ENCODE measurements at regions not wholly inside any gene's neighbourhood (a gene's known extent, or its start where the extent isn't known, plus 50 kb on each side); places are given as distances from the start of the nearest gene placed in this dataset.

GRCh38 chr3:26963361-26963743 lies 340.8 kb downstream of the LRRC3B start:
- Histone ChIP-seq H3K9ac (ENCODE audit: low read length in 5 of 5) (no peak overlapping the region), H3K9me3 (ENCODE audit: control insufficient read depth in 5 of 5, low read length in 5 of 5) (peaks cover 0 to 11% (median 2%) of the 10 kb centered on the region in 5 donors), H3K36me3 (ENCODE audit: control insufficient read depth in 5 of 5, insufficient read depth in 5 of 5, low read length in 5 of 5) (no peaks in the 10 kb centered on the region), H3K27ac (ENCODE audit: low read depth, low read length) (no peak overlapping the region), H3K4me1 (ENCODE audit: control insufficient read depth in 5 of 5, insufficient read depth in 5 of 5, low read length in 5 of 5) (no peaks in the 10 kb centered on the region), H3K27me3 (ENCODE audit: control insufficient read depth in 5 of 5, insufficient read depth in 4 of 5, low read length in 5 of 5) (no peaks in the 10 kb centered on the region), H3K4me3 (ENCODE audit: low read depth in 1 of 5, low read length in 5 of 5) (no peak overlapping the region)

DNA sequence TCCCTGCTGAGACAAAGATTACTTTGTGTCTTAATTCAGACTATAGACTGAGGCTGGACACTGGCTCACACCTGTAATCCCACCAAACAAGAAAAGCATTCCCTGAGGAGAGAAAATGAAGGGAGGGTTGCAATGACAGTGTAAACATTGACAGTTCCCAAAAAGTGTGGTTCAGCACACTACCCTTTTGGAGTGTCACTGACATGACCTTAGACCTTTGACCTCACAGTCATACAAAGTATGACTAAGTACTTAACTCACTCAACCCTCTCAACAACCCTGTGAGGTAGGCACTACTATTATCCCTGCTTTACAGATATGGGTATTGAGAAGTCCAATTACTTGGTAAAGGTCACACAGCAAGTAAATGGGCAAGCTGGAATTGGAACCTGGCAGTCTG lies 341.7 kb downstream of the LRRC3B start:
- peaks cover 0 to 11% (median under 1%) of the 10 kb centered on the region in 5 donors for H3K9me3 ChIP-seq (ENCODE audit: control insufficient read depth in 5 of 5, low read length in 5 of 5)
- H3K4me1 ChIP-seq (ENCODE audit: control insufficient read depth in 5 of 5, insufficient read depth in 5 of 5, low read length in 5 of 5), result no peaks in the 10 kb centered on the region
- no peak overlapping the region for H3K9ac ChIP-seq (ENCODE audit: low read length in 5 of 5)
- no peak overlapping the region for H3K4me3 ChIP-seq (ENCODE audit: low read depth in 1 of 5, low read length in 5 of 5)
- H3K27me3 ChIP-seq (ENCODE audit: control insufficient read depth in 5 of 5, insufficient read depth in 4 of 5, low read length in 5 of 5), result no peaks in the 10 kb centered on the region
- H3K27ac ChIP-seq (ENCODE audit: low read depth, low read length), result no peak overlapping the region
- no peaks in the 10 kb centered on the region for H3K36me3 ChIP-seq (ENCODE audit: control insufficient read depth in 5 of 5, insufficient read depth in 5 of 5, low read length in 5 of 5)

GRCh38 chr3:26964836-26965235 lies 342.3 kb downstream of the LRRC3B start:
- peaks cover 0 to 11% (median 0%) of the 10 kb centered on the region in 5 donors for H3K9me3 ChIP-seq (ENCODE audit: control insufficient read depth in 5 of 5, low read length in 5 of 5)
- no peak overlapping the region for H3K27ac ChIP-seq (ENCODE audit: low read depth, low read length)
- no peaks in the 10 kb centered on the region for H3K27me3 ChIP-seq (ENCODE audit: control insufficient read depth in 5 of 5, insufficient read depth in 4 of 5, low read length in 5 of 5)
- no peaks in the 10 kb centered on the region for H3K4me1 ChIP-seq (ENCODE audit: control insufficient read depth in 5 of 5, insufficient read depth in 5 of 5, low read length in 5 of 5)
- no peak overlapping the region for H3K4me3 ChIP-seq (ENCODE audit: low read depth in 1 of 5, low read length in 5 of 5)
- no peak overlapping the region for H3K9ac ChIP-seq (ENCODE audit: low read length in 5 of 5)
- no peaks in the 10 kb centered on the region for H3K36me3 ChIP-seq (ENCODE audit: control insufficient read depth in 5 of 5, insufficient read depth in 5 of 5, low read length in 5 of 5)

DNA sequence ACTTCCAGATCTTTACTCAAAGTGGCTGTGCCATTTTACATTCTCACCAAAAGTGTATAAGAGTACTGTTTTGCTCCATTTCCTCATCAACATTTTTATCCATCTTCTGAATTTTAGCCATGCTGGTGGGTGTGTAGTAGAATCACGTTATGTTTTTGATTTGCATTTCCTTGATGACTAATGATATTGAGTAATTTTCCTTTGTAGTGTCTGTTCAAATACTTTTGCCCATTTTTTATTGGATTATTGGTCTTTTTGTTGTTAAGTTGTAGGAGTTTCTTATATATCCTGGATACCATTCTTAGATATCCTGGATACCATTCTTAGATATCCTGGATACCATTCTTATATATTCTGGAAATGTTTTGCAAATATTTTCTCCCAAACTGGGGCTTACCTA lies 344.9 kb downstream of the LRRC3B start:
- peaks cover 0 to 9% (median 0%) of the 10 kb centered on the region in 5 donors for H3K9me3 ChIP-seq (ENCODE audit: control insufficient read depth in 5 of 5, low read length in 5 of 5)
- no peak overlapping the region for H3K27ac ChIP-seq (ENCODE audit: low read depth, low read length)
- no peak overlapping the region for H3K9ac ChIP-seq (ENCODE audit: low read length in 5 of 5)
- no peaks in the 10 kb centered on the region for H3K4me1 ChIP-seq (ENCODE audit: control insufficient read depth in 5 of 5, insufficient read depth in 5 of 5, low read length in 5 of 5)
- no peaks in the 10 kb centered on the region for H3K36me3 ChIP-seq (ENCODE audit: control insufficient read depth in 5 of 5, insufficient read depth in 5 of 5, low read length in 5 of 5)
- H3K4me3 ChIP-seq (ENCODE audit: low read depth in 1 of 5, low read length in 5 of 5), result no peak overlapping the region
- H3K27me3 ChIP-seq (ENCODE audit: control insufficient read depth in 5 of 5, insufficient read depth in 4 of 5, low read length in 5 of 5), result no peaks in the 10 kb centered on the region

GRCh38 chr3:26984416-26985390 lies 362.1 kb downstream of the LRRC3B start:
- Histone ChIP-seq H3K4me1 (ENCODE audit: control insufficient read depth in 5 of 5, insufficient read depth in 5 of 5, low read length in 5 of 5) (no peaks in the 10 kb centered on the region), H3K4me3 (ENCODE audit: low read depth in 1 of 5, low read length in 5 of 5) (no peak overlapping the region), H3K9ac (ENCODE audit: low read length in 5 of 5) (no peak overlapping the region), H3K27ac (ENCODE audit: low read depth, low read length) (no peak overlapping the region), H3K36me3 (ENCODE audit: control insufficient read depth in 5 of 5, insufficient read depth in 5 of 5, low read length in 5 of 5) (no peaks in the 10 kb centered on the region), H3K9me3 (ENCODE audit: control insufficient read depth in 5 of 5, low read length in 5 of 5) (no peaks in the 10 kb centered on the region), H3K27me3 (ENCODE audit: control insufficient read depth in 5 of 5, insufficient read depth in 4 of 5, low read length in 5 of 5) (no peaks in the 10 kb centered on the region)

- Histone ChIP-seq H3K4me3 (ENCODE audit: low read depth in 1 of 5, low read length in 5 of 5) (no peak overlapping the region), H3K4me1 (ENCODE audit: control insufficient read depth in 5 of 5, insufficient read depth in 5 of 5, low read length in 5 of 5) (no peaks in the 10 kb centered on the region), H3K27ac (ENCODE audit: low read depth, low read length) (no peak overlapping the region), H3K36me3 (ENCODE audit: control insufficient read depth in 5 of 5, insufficient read depth in 5 of 5, low read length in 5 of 5) (no peaks in the 10 kb centered on the region), H3K9ac (ENCODE audit: low read length in 5 of 5) (no peak overlapping the region), H3K27me3 (ENCODE audit: control insufficient read depth in 5 of 5, insufficient read depth in 4 of 5, low read length in 5 of 5) (no peaks in the 10 kb centered on the region), H3K9me3 (ENCODE audit: control insufficient read depth in 5 of 5, low read length in 5 of 5) (no peaks in the 10 kb centered on the region)
Observed at GRCh38 chr3:26989037-26989436, 366.5 kb downstream of the LRRC3B start.

GRCh38 chr3:26997226-26997625 lies 372.0 kb downstream of the NEK10 start:
- Histone ChIP-seq H3K27me3 (ENCODE audit: control insufficient read depth in 5 of 5, insufficient read depth in 4 of 5, low read length in 5 of 5) (no peaks in the 10 kb centered on the region), H3K9ac (ENCODE audit: low read length in 5 of 5) (no peak overlapping the region), H3K27ac (ENCODE audit: low read depth, low read length) (no peak overlapping the region), H3K4me1 (ENCODE audit: control insufficient read depth in 5 of 5, insufficient read depth in 5 of 5, low read length in 5 of 5) (no peaks in the 10 kb centered on the region), H3K4me3 (ENCODE audit: low read depth in 1 of 5, low read length in 5 of 5) (no peak overlapping the region), H3K9me3 (ENCODE audit: control insufficient read depth in 5 of 5, low read length in 5 of 5) (peaks cover 0 to 3% (median 0%) of the 10 kb centered on the region in 5 donors), H3K36me3 (ENCODE audit: control insufficient read depth in 5 of 5, insufficient read depth in 5 of 5, low read length in 5 of 5) (no peaks in the 10 kb centered on the region)

DNA sequence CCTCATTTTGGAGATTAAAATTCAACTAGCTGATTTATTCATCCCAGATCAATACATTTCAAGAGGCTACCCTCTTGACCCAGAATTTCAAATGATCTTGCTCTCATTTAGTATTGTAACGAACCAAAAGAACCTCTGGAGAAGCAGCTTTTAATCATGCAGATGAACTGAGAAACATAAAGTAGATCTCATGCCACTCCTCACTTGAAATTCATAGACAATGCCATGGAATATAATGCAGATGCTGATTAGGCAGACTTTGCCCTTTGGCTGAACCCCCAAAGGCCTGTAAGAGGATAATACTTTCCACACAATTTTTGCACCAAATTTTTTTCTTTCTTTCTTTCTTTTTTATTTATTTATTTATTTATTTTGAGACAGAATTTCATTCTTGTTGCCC lies 358.3 kb downstream of the NEK10 start:
- H3K27ac ChIP-seq (ENCODE audit: low read depth, low read length), result no peak overlapping the region
- no peaks in the 10 kb centered on the region for H3K36me3 ChIP-seq (ENCODE audit: control insufficient read depth in 5 of 5, insufficient read depth in 5 of 5, low read length in 5 of 5)
- no peak overlapping the region for H3K4me3 ChIP-seq (ENCODE audit: low read depth in 1 of 5, low read length in 5 of 5)
- H3K27me3 ChIP-seq (ENCODE audit: control insufficient read depth in 5 of 5, insufficient read depth in 4 of 5, low read length in 5 of 5), result no peaks in the 10 kb centered on the region
- H3K4me1 ChIP-seq (ENCODE audit: control insufficient read depth in 5 of 5, insufficient read depth in 5 of 5, low read length in 5 of 5), result no peaks in the 10 kb centered on the region
- H3K9me3 ChIP-seq (ENCODE audit: control insufficient read depth in 5 of 5, low read length in 5 of 5), result peaks cover 0 to 2% (median 0%) of the 10 kb centered on the region in 5 donors
- no peak overlapping the region for H3K9ac ChIP-seq (ENCODE audit: low read length in 5 of 5)

DNA sequence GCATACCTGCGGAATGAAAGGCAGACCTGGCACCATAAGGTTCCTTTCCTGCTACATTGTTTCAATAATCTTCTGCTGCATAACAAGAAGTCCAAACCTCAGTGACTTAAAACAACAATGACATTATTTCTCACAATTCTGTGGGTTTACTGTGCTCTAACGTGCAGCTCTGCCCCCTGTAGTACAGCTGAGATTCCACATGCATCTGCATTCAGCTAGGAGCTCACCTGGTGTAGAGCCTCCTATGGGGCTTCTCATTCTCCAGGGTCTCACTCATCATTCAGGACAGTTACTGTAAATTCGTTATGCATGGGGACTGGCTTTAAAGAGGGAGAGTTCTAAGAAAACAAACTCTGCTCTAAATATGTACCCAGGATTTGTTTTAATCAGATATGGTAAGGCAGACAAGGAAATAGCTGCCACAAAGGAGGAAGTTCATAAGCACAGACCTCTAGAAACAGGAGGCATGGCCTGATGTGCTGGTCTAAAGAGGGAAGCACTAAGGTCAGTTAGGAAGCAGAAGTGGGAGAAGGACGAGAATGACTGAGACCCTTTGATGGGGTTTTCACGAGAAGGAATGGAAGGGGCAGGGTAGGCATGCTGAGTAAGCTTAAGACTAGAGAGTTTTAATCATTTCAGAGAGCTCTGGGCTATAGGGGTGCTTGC lies 347.0 kb downstream of the NEK10 start:
- no peaks in the 10 kb centered on the region for H3K36me3 ChIP-seq (ENCODE audit: control insufficient read depth in 5 of 5, insufficient read depth in 5 of 5, low read length in 5 of 5)
- H3K4me3 ChIP-seq (ENCODE audit: low read depth in 1 of 5, low read length in 5 of 5), result no peak overlapping the region
- H3K4me1 ChIP-seq (ENCODE audit: control insufficient read depth in 5 of 5, insufficient read depth in 5 of 5, low read length in 5 of 5), result no peaks in the 10 kb centered on the region
- no peak overlapping the region for H3K9ac ChIP-seq (ENCODE audit: low read length in 5 of 5)
- H3K27me3 ChIP-seq (ENCODE audit: control insufficient read depth in 5 of 5, insufficient read depth in 4 of 5, low read length in 5 of 5), result no peaks in the 10 kb centered on the region
- H3K9me3 ChIP-seq (ENCODE audit: control insufficient read depth in 5 of 5, low read length in 5 of 5), result no peaks in the 10 kb centered on the region
- no peak overlapping the region for H3K27ac ChIP-seq (ENCODE audit: low read depth, low read length)

DNA sequence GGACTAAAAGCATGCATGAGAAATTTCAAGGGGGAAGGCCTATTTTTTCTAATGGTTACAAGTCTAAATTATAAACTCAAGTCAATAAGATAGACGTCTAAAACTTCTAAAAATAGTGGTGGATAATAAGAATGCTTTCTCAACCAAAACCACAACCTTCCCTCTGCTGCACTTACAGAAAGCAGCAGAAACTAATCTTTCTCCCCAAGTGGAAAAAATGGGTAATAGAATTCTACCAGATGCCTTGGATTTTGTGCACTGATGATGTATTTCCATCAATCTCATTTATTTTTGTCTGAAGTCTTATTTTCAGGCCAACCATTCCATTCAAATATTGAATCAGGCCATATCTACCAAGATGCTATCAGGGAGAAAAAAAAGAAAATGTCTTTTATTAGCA lies 344.7 kb downstream of the NEK10 start:
- no peaks in the 10 kb centered on the region for H3K27me3 ChIP-seq (ENCODE audit: control insufficient read depth in 5 of 5, insufficient read depth in 4 of 5, low read length in 5 of 5)
- no peaks in the 10 kb centered on the region for H3K9me3 ChIP-seq (ENCODE audit: control insufficient read depth in 5 of 5, low read length in 5 of 5)
- no peaks in the 10 kb centered on the region for H3K36me3 ChIP-seq (ENCODE audit: control insufficient read depth in 5 of 5, insufficient read depth in 5 of 5, low read length in 5 of 5)
- no peak overlapping the region for H3K4me3 ChIP-seq (ENCODE audit: low read depth in 1 of 5, low read length in 5 of 5)
- H3K9ac ChIP-seq (ENCODE audit: low read length in 5 of 5), result no peak overlapping the region
- H3K4me1 ChIP-seq (ENCODE audit: control insufficient read depth in 5 of 5, insufficient read depth in 5 of 5, low read length in 5 of 5), result no peaks in the 10 kb centered on the region
- no peak overlapping the region for H3K27ac ChIP-seq (ENCODE audit: low read depth, low read length)

Data from subcutaneous abdominal adipose tissue (tissue), 5 donors.